HL-60 (cell line): ENCODE measurements at regions not wholly inside any gene's neighbourhood (a gene's known extent, or its start where the extent isn't known, plus 50 kb on each side); places are given as distances from the start of the nearest gene placed in this dataset.

Experiments
- GABPA ChIP-seq: IDR thresholded peaks from 2 replicates; pipeline ENCODE4 v1.6.1; 2012; ENCODE audit warnings: low read depth
- POLR2AphosphoS5 ChIP-seq: IDR thresholded peaks from 2 replicates; pipeline ENCODE4 v1.6.1; 2012; ENCODE audit warnings: low read depth
- SPI1 ChIP-seq: IDR thresholded peaks from 2 replicates; pipeline ENCODE4 v1.6.1; 2012; ENCODE audit warnings: low read depth, mild to moderate bottlenecking, borderline replicate concordance
- TF ChIP-seq, protein P1 (sequence below): IDR thresholded peaks from one replicate; pipeline ENCODE4 v1.5.1; 2011; ENCODE audit warnings: low read length, control low read depth, inconsistent platforms; ENCODE audit not compliant: insufficient read depth
- TF ChIP-seq, protein P2 (sequence below): IDR thresholded peaks from 2 replicates; pipeline ENCODE4 v1.6.1; 2012; ENCODE audit warnings: low read depth; ENCODE audit not compliant: insufficient replicate concordance

DNA sequence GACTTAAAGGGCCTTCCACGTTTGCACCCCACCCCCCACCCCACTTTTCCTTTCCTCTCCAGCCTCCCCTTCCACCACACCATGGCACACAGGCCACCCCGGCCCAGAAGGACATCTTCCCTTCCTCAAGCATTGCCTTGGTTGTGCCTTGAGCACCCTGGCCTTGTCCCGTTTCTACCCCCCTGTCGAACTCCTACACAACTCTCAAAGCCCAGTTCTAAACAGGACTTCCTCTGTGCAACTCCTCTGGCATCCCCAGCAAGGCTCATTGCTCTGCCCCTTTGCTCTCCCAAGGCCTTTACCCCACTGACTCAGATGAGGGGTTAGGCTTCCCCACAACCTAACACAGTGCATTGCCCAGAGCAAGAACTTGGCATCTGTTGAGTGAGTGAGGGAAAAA lies 136.1 kb downstream of the HERPUD2 start:
- TF ChIP-seq, protein P1, sequence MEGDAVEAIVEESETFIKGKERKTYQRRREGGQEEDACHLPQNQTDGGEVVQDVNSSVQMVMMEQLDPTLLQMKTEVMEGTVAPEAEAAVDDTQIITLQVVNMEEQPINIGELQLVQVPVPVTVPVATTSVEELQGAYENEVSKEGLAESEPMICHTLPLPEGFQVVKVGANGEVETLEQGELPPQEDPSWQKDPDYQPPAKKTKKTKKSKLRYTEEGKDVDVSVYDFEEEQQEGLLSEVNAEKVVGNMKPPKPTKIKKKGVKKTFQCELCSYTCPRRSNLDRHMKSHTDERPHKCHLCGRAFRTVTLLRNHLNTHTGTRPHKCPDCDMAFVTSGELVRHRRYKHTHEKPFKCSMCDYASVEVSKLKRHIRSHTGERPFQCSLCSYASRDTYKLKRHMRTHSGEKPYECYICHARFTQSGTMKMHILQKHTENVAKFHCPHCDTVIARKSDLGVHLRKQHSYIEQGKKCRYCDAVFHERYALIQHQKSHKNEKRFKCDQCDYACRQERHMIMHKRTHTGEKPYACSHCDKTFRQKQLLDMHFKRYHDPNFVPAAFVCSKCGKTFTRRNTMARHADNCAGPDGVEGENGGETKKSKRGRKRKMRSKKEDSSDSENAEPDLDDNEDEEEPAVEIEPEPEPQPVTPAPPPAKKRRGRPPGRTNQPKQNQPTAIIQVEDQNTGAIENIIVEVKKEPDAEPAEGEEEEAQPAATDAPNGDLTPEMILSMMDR: no peak
- TF ChIP-seq GABPA (no peak), SPI1 (no peak), POLR2AphosphoS5 (no peak)
- TF ChIP-seq, protein P2, sequence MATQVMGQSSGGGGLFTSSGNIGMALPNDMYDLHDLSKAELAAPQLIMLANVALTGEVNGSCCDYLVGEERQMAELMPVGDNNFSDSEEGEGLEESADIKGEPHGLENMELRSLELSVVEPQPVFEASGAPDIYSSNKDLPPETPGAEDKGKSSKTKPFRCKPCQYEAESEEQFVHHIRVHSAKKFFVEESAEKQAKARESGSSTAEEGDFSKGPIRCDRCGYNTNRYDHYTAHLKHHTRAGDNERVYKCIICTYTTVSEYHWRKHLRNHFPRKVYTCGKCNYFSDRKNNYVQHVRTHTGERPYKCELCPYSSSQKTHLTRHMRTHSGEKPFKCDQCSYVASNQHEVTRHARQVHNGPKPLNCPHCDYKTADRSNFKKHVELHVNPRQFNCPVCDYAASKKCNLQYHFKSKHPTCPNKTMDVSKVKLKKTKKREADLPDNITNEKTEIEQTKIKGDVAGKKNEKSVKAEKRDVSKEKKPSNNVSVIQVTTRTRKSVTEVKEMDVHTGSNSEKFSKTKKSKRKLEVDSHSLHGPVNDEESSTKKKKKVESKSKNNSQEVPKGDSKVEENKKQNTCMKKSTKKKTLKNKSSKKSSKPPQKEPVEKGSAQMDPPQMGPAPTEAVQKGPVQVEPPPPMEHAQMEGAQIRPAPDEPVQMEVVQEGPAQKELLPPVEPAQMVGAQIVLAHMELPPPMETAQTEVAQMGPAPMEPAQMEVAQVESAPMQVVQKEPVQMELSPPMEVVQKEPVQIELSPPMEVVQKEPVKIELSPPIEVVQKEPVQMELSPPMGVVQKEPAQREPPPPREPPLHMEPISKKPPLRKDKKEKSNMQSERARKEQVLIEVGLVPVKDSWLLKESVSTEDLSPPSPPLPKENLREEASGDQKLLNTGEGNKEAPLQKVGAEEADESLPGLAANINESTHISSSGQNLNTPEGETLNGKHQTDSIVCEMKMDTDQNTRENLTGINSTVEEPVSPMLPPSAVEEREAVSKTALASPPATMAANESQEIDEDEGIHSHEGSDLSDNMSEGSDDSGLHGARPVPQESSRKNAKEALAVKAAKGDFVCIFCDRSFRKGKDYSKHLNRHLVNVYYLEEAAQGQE: no peak
